Endothelial cell of umbilical vein (primary cell): ENCODE measurements at regions not wholly inside any gene's neighbourhood (a gene's known extent, or its start where the extent isn't known, plus 50 kb on each side); places are given as distances from the start of the nearest gene placed in this dataset.

Experiments
- EZH2 ChIP-seq: IDR thresholded peaks from 2 replicates; pipeline ENCODE4 v1.6.1; 2012; ENCODE audit warnings: borderline replicate concordance, low read depth, mild to moderate bottlenecking, moderate library complexity, low read length, inconsistent platforms; ENCODE audit not compliant: severe bottlenecking
- TF ChIP-seq, protein P1 (sequence below), 2 donors: IDR thresholded peaks; 1 replicate in 1 of 2; 2 replicates in 1 of 2; pipeline ENCODE4 v1.5.1; 2011; ENCODE audit warnings: low read length in 2 of 2, mild to moderate bottlenecking in 2 of 2, moderate library complexity in 2 of 2, control low read depth in 1 of 2, inconsistent platforms in 1 of 2, low read depth in 1 of 2; ENCODE audit not compliant: insufficient read depth in 1 of 2; ENCODE audit errors: extremely low read depth in 1 of 2

- TF ChIP-seq, protein P1, sequence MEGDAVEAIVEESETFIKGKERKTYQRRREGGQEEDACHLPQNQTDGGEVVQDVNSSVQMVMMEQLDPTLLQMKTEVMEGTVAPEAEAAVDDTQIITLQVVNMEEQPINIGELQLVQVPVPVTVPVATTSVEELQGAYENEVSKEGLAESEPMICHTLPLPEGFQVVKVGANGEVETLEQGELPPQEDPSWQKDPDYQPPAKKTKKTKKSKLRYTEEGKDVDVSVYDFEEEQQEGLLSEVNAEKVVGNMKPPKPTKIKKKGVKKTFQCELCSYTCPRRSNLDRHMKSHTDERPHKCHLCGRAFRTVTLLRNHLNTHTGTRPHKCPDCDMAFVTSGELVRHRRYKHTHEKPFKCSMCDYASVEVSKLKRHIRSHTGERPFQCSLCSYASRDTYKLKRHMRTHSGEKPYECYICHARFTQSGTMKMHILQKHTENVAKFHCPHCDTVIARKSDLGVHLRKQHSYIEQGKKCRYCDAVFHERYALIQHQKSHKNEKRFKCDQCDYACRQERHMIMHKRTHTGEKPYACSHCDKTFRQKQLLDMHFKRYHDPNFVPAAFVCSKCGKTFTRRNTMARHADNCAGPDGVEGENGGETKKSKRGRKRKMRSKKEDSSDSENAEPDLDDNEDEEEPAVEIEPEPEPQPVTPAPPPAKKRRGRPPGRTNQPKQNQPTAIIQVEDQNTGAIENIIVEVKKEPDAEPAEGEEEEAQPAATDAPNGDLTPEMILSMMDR (IDR thresholded peaks at IDR 0.05; ENCODE audit: extremely low read depth in 1 of 2, insufficient read depth in 1 of 2, low read depth in 1 of 2, low read length in 2 of 2), result no peak
- TF ChIP-seq EZH2, result no peak
Observed at GRCh38 chr1:213622365-213623063, 365.3 kb upstream of the PROX1 start.
